ENCODE measurements at regions not wholly inside any gene's neighbourhood (a gene's known extent, or its start where the extent isn't known, plus 50 kb on each side); places are given as distances from the start of the nearest gene placed in this dataset.

DNA sequence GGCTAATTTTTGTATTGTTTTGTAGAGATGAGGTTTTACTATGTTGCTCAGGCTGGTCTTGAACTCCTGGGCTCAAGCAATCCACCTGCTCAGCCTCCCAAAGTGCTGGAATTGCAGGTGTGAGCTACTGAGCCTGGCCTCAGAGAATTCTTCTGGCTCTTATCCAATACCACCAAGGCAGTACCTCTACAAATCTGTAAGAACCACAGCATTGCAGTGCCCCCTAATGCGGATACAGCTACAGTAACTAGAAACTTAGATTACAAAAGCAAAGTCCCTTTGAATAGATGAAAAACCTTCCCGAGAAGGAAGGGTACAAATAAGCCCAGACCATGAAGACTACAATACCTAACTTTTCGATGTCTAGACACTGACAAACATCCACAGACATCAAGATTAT lies 107.9 kb upstream of the DPPA4 start:
- TF ChIP-seq, protein P1, sequence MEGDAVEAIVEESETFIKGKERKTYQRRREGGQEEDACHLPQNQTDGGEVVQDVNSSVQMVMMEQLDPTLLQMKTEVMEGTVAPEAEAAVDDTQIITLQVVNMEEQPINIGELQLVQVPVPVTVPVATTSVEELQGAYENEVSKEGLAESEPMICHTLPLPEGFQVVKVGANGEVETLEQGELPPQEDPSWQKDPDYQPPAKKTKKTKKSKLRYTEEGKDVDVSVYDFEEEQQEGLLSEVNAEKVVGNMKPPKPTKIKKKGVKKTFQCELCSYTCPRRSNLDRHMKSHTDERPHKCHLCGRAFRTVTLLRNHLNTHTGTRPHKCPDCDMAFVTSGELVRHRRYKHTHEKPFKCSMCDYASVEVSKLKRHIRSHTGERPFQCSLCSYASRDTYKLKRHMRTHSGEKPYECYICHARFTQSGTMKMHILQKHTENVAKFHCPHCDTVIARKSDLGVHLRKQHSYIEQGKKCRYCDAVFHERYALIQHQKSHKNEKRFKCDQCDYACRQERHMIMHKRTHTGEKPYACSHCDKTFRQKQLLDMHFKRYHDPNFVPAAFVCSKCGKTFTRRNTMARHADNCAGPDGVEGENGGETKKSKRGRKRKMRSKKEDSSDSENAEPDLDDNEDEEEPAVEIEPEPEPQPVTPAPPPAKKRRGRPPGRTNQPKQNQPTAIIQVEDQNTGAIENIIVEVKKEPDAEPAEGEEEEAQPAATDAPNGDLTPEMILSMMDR (conservative IDR thresholded peaks at IDR 0.05; ENCODE audit: low read length), result no peak
- TF ChIP-seq EZH2phosphoT487 (IDR thresholded peaks at IDR 0.05; ENCODE audit: borderline replicate concordance, low read depth, low read length), result no peak
